Globus pallidus (tissue), 1 donor: ENCODE measurements at regions not wholly inside any gene's neighbourhood (a gene's known extent, or its start where the extent isn't known, plus 50 kb on each side); places are given as distances from the start of the nearest gene placed in this dataset.
"Not testable (repeated sequence)": the region's sequence is repeated elsewhere in the genome, so short reads cannot be mapped to it uniquely, and the experiment has no call there.

Source experiments
- DNase-seq: peaks from one replicate; pipeline ENCODE4 v3.0.0-alpha.2; 2015; ENCODE audit warnings: low spot score

DNA sequence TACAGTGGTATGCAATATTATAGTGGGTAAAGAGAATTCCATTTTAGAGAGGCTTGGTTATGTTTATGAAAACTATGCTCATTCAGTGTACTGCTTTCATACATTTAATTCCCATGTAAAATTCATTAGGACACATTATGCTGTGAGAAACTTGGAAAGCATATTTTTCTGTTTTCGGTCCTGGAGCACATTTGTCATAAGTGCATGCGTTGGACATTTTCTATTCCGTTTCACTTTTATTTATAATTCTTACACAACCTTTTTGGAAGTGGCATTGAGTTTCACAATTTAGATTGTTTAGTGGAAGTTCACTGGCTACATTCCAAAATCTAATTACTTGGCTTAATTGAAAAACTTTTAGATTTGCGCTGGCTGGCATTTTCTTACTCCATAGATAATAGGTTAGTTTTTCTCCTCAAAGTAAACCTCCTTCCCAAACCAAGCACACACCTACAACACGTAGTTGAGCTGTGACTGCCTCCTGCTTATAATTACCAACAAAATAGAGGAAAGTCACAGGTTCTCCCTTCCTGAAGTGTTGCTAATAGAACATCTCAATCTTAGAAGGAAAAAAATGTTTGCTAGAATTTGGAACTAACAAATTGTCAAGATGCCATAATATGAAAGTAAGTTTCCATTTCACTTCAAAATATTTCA, 938.5 kb downstream of the TRHDE start:
- DNase-seq: no peak

DNA sequence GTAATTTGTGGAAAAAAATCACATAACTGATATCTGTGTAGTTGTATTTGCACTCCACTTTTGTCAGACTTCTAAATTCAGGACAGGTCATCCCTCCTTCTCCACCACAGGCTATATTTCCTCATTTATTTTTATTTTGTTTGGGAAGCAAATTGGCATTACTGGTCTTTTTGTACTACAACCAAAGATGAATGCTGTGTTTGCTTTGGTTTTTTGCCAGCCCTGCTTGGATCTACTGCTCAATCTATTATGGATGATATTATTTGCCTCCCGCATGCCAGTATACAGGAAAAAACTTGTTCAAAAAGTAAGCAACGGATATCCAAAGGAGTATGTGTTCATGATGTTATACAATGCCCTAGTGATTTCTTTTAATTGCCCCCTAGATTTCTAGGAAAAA, 948.8 kb downstream of the TRHDE start:
- no peak for DNase-seq

DNA sequence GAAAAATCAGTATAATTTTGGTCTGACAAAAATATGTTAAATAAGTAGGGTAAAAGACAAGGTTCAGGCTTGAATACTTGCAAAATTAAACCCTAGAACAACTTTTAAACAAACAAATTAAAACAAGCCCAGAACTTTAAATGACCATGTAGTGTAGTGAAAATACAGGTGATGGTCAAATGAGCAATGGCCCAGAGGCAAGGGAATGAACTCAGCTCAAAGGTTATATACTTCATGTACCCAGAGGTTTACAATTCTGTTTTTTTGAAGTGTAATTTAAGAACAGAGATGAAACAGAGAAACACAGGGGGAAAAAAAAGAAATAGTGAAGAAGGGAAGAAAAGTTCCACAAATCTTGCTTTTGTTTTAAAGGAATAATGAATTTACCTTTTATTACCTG, 949.2 kb downstream of the TRHDE start:
- no peak for DNase-seq

DNA sequence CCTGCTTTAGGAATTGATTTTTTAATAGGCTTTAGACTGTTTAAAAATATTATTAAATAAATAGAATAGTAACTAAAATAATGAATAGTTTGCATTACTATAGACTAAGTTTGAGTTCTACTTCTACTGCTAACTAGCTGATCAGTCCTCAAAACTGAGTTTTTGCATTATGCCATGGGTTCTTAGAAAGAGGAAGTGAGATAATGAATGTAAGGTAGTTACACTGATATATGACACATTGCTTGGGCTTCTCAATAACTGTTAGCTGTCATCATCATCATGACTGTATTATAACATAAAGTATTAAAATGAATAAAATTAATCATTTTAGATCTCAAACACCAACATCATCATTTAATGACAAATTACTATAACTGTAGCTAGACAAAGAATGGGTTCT, 949.7 kb downstream of the TRHDE start:
- DNase-seq: no peak

DNA sequence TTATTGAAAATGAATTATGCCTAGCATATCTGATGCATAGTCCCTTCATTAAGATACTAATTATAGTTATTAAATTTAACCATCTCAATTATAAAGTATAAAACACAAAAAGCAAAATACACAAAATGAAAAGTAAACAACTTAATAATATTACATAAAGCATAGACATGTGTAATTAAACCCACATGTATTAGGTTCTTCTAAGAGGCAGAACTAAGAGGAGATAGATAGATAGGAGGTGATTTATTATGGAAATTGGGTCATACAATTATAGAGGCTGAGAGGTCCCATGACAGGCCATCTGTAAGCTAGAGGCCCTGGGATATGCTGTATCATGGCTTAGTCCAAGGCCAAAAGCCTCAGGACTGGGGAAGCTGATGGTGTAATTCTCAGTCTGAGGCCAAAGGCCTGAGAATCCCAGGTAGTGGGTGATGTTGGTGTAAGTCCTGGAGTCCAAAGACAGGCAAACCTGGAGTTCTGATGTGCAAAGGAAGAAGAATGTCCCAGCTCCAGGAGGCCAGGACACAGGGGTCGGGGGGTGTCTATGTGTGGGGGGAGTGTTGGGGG, 953.3 kb downstream of the TRHDE start:
- DNase-seq: no peak

DNA sequence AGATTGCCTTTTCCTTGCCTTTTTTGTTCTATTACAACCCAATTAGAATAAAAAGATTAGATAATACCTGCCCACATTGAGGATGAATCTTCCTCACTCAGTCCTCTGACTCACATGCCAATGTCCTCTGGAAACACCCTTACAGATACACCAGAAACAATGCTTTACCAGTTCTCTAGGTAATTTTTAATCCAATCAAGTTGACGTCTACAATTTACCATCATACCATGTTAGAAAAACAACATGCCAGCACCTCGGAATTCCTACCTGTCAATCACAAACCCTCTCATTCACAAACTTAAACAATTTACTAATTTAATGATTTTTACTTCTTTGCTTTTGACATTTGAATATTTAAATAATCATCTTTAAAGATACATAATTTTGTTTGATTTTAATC, 953.8 kb downstream of the TRHDE start:
- no peak for DNase-seq

DNA sequence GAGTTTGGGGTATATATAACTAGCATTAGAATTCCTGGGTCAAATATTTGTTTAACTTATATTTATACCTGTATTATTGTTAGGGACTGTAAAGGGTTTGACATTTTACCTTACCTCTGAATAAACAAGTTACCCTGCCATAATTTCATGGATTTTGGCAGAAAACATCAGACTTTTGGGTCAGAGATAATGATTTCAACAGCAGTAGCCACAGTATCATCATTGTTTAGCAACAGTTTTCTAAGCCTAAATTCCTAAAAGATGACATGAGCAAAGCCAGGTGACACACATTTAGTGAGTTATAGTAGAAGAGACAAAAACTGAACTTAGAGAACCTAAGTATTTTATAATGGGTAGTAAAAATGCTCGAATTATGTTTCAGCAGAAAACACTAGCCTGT, 954.4 kb downstream of the TRHDE start:
- DNase-seq: no peak

DNA sequence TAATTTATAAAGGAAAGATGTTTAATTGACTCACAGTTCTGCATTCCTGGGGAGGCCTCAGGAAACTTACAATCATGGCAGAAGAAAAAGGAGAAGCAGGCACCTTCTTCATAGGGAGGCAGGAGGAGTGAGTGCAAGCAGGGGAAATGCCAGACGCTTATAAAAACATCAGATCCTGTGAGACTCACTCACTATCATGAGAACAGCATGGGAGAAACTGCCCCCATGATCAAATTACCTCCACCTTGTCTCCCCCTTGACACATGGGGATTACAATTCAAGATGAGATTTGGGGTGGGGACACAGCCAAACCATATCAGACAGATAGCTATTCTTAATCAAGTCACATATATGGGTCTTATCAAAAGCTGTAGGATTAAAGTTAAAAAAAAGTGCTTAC, 956.7 kb downstream of the TRHDE start:
- not testable (repeated sequence) for DNase-seq

DNA sequence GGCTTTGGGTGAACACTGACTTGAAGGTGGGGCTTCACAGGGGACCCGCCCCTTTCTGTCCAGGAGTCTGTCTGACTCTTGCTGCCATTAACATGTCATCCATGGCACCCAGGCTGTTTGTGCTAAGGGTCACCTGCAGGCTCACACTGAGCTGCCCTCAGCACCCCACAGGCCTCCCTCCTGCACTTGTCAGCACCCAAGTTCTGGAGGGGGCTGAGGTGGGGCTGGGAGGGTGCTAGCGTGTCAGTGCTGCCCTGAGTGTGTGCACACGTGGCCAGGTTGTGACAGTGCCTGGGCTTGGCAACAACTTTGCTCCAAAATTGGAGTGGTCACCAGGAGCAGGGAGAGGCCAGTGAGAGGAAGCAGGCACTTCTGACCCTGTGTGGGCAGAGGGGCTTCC, 963.2 kb downstream of the TRHDE start:
- no peak for DNase-seq

DNA sequence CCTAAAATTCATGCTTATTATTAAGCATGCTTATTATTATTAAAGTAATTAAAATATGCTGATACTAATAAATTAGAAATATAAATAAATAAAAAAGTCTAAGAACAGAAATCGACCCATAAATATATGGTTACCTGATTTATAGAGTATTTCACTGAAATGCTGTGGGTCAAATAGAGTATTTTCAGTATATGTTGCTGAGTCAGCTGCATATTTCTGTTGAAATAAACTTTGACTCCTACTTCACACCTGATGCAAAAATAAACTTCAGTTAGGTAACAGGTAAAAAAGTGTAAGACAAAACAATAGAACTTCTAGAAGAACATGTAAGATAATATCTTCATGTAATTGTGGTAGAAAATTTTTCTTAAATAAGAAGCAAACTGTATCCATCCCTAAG, 967.9 kb downstream of the TRHDE start:
- DNase-seq: no peak

DNA sequence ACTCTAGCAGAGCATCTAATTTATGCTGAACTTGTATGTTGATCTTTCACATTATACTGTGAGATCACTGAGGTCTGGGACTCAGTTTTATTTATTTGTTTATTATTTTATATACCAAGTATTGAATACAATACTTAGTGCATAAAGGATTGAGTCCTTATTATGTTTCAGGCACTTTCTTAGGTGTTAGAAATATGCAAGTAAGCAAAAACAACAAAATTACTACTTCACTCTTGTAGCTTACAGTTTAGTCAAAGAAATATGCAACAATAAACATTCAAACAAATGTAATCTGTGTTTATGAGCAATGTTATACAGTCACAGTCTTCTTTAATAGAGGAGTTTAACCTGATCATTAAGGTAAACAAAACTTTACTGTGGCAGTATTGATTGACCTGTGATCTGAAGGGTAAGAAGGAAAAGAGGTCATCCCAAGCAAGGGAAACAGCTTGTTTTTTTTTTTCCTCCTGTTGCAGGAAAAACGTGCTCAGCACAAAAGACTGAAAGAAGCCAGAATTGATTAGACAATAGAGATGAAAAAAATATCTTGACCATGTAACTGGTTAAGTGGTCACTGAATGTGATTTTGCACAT, 990.7 kb downstream of the TRHDE start:
- no peak for DNase-seq

DNA sequence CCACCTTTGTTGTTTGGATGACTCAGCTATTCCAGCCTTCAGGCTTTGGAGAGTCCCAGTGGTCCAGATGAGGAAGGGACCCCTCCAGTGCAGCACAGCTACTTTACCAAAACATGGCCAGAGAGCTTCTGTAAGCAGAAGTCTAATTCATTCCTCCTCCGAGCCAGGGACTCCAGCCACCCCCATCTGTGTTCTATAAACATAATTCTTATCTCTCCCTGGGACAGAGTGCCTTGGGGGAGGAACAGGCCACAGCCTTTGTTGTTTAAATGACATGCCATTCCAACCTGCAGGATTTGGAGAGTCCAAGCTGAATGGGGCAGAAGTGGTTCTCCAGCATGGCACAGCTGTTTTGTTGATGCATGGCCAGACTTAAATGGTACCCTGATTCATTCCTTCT, 994.0 kb downstream of the TRHDE start:
- DNase-seq: no peak

DNA sequence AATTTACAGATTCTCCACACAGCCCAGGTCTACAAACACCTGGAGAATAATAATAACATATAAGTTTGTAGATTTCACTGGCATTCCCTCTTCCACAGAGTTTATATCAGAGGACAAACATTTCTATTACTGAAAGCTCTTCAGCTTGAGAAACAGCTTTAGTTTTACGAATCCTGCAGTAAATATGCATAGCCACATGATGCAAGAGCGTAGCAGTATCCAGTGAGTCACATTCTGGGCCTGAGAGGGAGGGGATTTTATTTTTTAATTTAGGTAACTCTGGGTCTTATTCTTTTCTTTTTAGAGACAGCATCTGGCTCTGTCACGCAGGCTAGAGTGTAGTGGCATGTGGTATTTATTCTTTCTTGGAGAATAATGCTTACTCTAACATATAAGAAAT, 1002.8 kb downstream of the TRHDE start:
- no peak for DNase-seq

DNA sequence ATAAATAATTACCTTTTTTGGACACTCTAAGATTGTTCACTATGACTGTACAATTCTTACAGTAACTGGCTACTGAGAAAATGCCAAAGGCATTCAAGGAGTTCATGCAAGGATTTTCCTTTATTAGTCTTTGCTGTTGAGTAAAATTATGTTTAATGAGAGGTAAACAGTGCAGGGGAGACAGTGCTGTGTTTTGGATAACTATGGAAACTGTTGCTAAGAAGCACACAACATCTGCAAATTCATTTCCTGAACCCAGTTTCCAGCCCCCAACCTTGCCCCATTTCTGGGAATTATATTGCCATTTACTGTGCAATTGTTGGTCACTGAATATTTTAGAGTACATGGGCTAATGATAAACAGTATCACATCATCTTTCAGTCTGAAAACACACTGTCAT, 1005.8 kb downstream of the TRHDE start:
- DNase-seq: no peak

DNA sequence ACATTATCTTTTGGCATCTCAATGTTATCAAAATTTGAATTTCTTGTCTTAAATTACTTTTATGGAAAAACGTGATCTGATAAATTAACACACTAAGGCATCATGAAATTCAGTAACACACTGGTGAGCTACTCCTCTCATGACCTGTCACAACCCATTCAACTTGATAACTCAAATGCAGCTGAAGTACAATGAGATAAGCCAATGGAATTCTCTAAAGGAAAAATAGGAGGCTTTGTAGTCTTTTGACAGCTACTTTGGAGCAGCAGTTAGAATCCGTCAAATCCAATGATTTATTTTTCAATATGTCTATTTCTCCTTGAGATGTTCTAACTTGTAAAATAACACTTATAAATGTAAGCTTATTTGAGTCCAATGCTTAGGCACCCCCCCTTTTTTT, 1029.4 kb downstream of the TRHDE start:
- no peak for DNase-seq

DNA sequence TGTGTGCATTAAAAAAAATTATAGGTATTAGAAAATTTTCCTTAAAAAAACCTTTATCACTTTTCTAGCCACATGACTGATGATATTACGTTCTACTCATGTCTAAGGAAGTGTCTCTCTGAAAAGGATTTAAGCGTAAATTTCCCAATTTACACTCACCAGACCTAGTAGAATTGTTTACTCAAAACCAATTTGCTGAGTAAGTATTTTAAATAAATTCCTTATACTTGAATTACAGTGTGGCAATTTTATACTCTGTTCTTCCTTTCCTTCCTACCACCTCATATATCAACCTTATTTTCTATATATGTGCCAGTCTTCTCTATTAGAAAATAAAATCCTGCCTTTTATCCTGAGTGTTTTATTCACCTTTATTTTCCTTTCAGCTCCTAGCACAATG, 1035.1 kb downstream of the TRHDE start:
- DNase-seq: no peak

DNA sequence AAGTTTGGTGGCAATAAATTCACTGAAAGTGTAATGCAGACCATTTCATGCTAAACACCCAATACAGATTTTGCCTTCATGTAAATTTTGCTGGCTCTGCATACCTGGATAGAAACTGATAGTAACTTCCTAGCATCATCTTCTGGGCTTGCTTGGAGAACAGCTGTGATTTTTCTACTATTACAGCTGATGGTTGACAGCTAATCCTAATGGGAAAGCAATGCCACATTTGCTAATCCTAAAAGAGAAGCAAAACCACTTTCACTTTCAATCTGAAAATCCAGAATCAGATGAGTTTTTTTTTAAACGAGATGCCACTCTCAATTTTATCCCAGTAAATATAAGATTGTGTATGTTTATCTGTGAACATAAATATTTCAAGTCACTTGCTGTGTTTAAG, 1035.9 kb downstream of the TRHDE start:
- no peak for DNase-seq

DNA sequence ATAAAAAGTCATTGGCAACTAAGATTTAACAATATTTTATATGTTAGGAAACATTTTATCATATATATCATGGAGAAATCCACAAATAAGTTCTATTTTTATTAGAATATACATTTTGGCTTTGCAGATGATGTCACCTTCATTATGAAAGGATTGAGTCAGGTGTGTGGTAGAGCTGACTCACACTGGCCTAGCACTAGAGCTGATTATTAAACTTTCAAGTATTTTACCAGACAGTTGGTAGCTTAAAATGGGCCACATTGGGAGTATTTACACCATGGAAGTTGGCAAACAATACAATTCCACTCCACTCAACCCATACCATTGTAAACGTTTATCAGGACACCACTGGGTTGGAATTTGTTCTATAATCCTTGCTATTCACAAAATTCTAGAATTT, 1036.6 kb downstream of the TRHDE start:
- no peak for DNase-seq

DNA sequence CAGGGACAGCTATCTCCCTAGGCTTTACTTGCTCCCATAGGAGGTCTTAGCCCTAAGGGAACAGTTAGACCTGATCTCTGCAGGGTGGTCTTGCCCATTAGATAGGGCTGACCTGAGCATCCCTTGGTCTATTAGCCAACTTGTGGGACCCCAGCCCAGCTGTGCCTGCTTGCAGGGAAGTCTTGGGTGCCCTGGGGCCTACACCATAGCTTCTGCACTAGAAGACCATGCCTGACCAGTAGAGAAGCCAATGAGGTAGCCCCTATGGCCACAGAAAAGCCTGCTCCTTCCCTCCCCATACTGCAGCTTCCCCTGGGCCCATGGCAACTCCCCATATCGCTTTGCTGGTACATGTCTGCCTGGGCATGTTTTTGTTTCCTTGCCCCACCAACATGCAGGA, 1049.1 kb downstream of the TRHDE start:
- no peak for DNase-seq

DNA sequence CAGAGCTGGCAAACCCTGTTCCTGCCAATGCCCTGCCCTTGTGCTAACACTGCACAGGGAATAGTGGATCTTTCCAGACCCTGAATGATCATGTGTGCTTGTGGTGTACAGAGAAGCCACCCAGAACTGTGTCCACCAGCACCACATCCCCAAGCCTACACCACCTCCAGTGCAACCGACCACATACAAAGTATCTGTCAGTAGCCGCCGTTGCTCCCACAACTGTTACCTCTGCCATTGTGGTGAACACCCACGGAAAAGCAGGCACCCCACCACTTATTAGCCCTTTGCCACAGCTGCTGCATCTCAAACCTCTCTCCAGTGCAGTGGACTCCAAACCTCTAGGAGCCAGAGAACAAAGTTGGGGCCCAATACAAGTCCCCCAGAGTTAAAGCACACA, 1049.6 kb downstream of the TRHDE start:
- DNase-seq: no peak

DNA sequence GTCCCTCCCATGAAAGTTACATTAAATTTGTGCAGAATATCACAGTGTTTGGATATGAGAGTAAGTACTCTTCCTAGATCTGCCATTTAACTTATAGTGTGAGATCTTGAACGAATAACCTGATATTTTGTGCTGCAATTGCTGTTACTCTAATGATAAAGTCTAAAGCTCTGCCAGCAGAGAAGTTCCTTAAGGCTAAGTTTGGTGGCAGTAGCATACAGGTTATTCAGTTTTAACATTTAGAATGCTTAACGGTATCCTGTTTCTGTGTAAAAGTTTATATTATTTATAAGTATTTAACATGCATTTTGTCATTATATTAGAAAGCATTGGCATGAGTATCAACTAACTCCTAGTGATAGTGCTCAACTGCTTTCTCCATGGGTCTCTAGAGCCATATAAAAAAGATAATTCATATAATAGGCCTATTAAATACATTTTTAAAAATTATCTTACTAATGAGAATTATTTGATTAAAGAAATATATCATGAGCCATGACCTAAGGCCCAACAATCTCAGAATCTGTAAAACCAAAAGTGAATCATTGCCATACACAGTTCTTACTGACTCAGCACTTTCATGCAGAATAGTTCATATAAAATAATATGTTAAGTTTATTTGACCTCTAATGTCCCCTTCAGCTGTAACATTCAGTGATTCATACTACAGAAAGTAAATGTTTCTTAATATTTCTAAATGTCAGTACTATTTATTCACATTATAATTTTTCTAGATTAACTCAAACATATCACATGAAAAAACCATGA, 1058.6 kb downstream of the TRHDE start:
- DNase-seq: no peak

DNA sequence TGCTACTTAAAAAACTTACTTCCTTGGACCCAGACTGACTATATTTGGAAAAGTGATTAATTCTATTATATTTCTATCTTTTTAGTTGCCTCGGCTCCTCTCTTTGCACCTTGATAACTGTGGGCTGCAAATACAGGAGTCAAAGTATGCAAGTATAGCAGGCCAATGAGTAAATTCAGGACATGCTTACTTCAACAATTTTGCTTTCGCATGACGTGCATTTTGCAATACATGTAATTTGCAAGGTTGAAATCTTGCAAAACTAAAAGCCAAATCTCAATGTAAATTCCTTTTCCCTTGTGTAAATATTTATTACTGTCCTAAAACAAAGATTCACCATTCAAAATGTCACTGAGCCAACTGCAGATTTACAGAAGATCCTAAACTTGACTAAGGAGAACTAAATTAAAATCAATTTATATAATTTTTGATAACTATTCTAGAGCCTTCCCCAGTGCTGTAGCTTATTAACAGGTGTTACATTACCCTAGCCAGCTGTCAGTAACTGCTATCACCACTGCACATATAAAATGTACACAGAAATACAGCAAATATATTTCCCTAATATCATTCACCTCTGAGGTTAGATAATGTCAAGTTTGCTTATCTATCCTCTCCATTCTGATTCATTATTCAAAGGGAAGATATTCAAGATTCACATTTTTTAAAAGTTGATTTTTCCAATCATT, 1069.5 kb downstream of the TRHDE start:
- no peak for DNase-seq

DNA sequence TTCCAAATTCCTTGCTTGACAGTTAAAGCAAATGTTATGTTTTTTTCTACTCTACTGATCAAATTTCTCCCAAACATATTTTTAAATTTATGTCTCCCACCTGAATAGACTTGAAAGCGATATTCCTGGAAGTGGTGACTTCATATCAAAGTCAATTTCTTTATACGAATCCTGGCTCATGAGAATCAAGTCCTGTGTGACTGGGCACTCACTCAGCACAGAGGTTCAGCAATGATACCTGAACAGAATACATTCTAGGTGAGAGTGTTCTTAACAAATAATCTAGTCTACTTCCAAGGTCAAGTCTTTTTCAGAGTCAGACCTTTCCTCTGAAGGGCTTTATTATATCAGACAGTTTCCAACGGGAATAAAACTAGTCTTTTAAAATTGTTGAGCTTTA, 1070.6 kb downstream of the TRHDE start:
- DNase-seq: no peak
